Stimulated activated CD4-positive, alpha-beta T cell treated with anti-CD3 and anti-CD28 coated beads, Interleukin-2, amount 100 ng/mL, for 4 hours (primary cell): ENCODE measurements at regions not wholly inside any gene's neighbourhood (a gene's known extent, or its start where the extent isn't known, plus 50 kb on each side); places are given as distances from the start of the nearest gene placed in this dataset.

Experiments used
- DNase-seq: peaks from one replicate; pipeline ENCODE4 v3.0.0-alpha.2; 2020; ENCODE audit warnings: low read depth

GRCh38 chr1:116232989-116233514 is 121.9 kb downstream of the MAB21L3 start:
- DNase-seq = no peak

- DNase-seq = no peak
Observed at GRCh38 chr1:116234429-116234828, 123.2 kb downstream of the MAB21L3 start.

- no peak for DNase-seq
Observed at GRCh38 chr1:116239916-116240315, 128.7 kb downstream of the MAB21L3 start.

GRCh38 chr1:116242741-116243140 is 130.3 kb upstream of the ATP1A1 start:
- no peak for DNase-seq

GRCh38 chr1:116243333-116244054 is 129.6 kb upstream of the ATP1A1 start:
- no peak for DNase-seq

- no peak for DNase-seq
Observed at GRCh38 chr1:116246174-116246573, 126.9 kb upstream of the ATP1A1 start.

- DNase-seq = no peak
Observed at GRCh38 chr1:116252271-116252670, 120.8 kb upstream of the ATP1A1 start.

GRCh38 chr1:116252785-116253184 is 120.3 kb upstream of the ATP1A1 start:
- no peak for DNase-seq

- no peak for DNase-seq
Observed at GRCh38 chr1:116253566-116254382, 119.3 kb upstream of the ATP1A1 start.

- no peak for DNase-seq
Observed at GRCh38 chr1:116254776-116255175, 118.3 kb upstream of the ATP1A1 start.

GRCh38 chr1:116255486-116256285 is 117.4 kb upstream of the ATP1A1 start:
- DNase-seq = no peak

GRCh38 chr1:116256286-116256649 is 116.8 kb upstream of the ATP1A1 start:
- no peak for DNase-seq

- DNase-seq = no peak
Observed at GRCh38 chr1:116256875-116257274, 116.2 kb upstream of the ATP1A1 start.

GRCh38 chr1:116257341-116257767 is 115.7 kb upstream of the ATP1A1 start:
- no peak for DNase-seq

GRCh38 chr1:116257836-116258235 is 115.2 kb upstream of the ATP1A1 start:
- DNase-seq = no peak

- no peak for DNase-seq
Observed at GRCh38 chr1:116258668-116259419, 114.2 kb upstream of the ATP1A1 start.

GRCh38 chr1:116259663-116260062 is 113.4 kb upstream of the ATP1A1 start:
- no peak for DNase-seq

- no peak for DNase-seq
Observed at GRCh38 chr1:116260115-116260514, 112.9 kb upstream of the ATP1A1 start.

- no peak for DNase-seq
Observed at GRCh38 chr1:116260621-116261020, 112.4 kb upstream of the ATP1A1 start.

- no peak for DNase-seq
Observed at GRCh38 chr1:116261227-116261626, 111.8 kb upstream of the ATP1A1 start.

GRCh38 chr1:116262207-116262994 is 110.6 kb upstream of the ATP1A1 start:
- no peak for DNase-seq
